OCI-LY3 (cell line): ENCODE measurements at regions not wholly inside any gene's neighbourhood (a gene's known extent, or its start where the extent isn't known, plus 50 kb on each side); places are given as distances from the start of the nearest gene placed in this dataset.

Experiments used
- H2AFZ ChIP-seq: fragments of 200-600, 300-600 bp; shearing (Covaris generic); 2 replicates; pipeline ENCODE4 v1.6.0; 2014; ENCODE audit warnings: antibody characterized with exemption, low read depth, low read length
- H3K27ac ChIP-seq: fragments of 200-600, 300-600 bp; sonication (generic); 2 replicates; pipeline ENCODE4 v1.5.1; 2014; ENCODE audit warnings: mild to moderate bottlenecking, low read length, moderate library complexity, mixed read lengths
- H3K27me3 ChIP-seq: fragments of 200-600, 300-600 bp; sonication (generic); 2 replicates; pipeline ENCODE4 v1.6.1; 2014; ENCODE audit warnings: low read depth, low read length, mixed read lengths
- H3K36me3 ChIP-seq: fragments of 200-600, 300-600 bp; sonication (generic); replicated peaks from 2 replicates; pipeline ENCODE3; 2014; ENCODE audit warnings: low read depth, low read length, mixed read lengths
- H3K4me1 ChIP-seq: fragments of 300-600, 200-600 bp; sonication (generic); 2 replicates; pipeline ENCODE4 v1.6.1; 2014; ENCODE audit warnings: low read length, mixed read lengths
- H3K4me2 ChIP-seq: fragments of 200-600, 300-600 bp; sonication (generic); 2 replicates; pipeline ENCODE4 v1.6.1; 2014; ENCODE audit warnings: low read length, mixed read lengths
- H3K4me3 ChIP-seq: fragments of 300-600, 200-600 bp; sonication (generic); 2 replicates; pipeline ENCODE4 v1.5.1; 2014; ENCODE audit warnings: antibody characterized with exemption, mild to moderate bottlenecking, low read length, moderate library complexity
- H3K79me2 ChIP-seq: fragments of 300-600, 200-600 bp; shearing (Covaris generic); 2 replicates; pipeline ENCODE4 v1.6.1; 2014; ENCODE audit warnings: mild to moderate bottlenecking, low read length, mixed read lengths
- H3K9ac ChIP-seq: fragments of 300-600, 200-600 bp; shearing (Covaris generic); 2 replicates; pipeline ENCODE4 v1.6.0; 2014; ENCODE audit warnings: mild to moderate bottlenecking, low read length, moderate library complexity
- H3K9me3 ChIP-seq: fragments of 200-600, 300-600 bp; shearing (Covaris generic); 2 replicates; pipeline ENCODE4 v1.6.1; 2014; ENCODE audit warnings: low read length, mixed read lengths; ENCODE audit not compliant: insufficient read depth
- H4K20me1 ChIP-seq: fragments of 200-600, 300-600 bp; sonication (generic); 2 replicates; pipeline ENCODE4 v1.6.1; 2016; ENCODE audit warnings: low read length, mixed read lengths; ENCODE audit not compliant: insufficient read depth
- EZH2phosphoT487 ChIP-seq: fragments of 200-600 bp; shearing (Covaris generic); IDR thresholded peaks from 2 replicates; pipeline ENCODE4 v1.6.1; 2018; ENCODE audit warnings: antibody characterized with exemption, mixed run types, low read depth
- TF ChIP-seq, protein P1 (sequence below): fragments of 200-600, 300-600 bp; sonication (generic); IDR thresholded peaks from 2 replicates; pipeline ENCODE4 v1.5.1; 2014; ENCODE audit warnings: antibody characterized with exemption, low read length, low read depth

DNA sequence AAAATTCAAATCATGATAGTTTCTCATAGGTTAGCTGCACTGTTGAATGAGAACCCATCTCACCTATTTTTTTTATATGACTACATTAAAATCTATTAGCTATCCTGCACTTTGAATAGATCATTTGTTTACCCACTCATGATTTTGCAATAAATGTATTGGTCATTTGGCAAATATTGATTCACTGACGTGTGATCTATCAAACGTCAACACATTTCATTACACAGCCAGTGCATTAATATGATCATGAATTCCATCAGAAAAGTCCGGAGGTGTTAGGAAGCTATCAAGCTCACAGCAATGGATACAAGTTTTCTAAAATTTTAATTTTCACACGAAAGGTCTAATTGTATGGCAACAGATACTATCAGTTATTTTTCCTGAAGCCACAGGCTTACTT is 128.2 kb upstream of the ID2 start:
- no peaks in the 10 kb centered on the region for H3K27me3 ChIP-seq
- H3K4me3 ChIP-seq: no peak overlapping the region
- peaks cover 26% of the 10 kb centered on the region for H3K79me2 ChIP-seq
- H2AFZ ChIP-seq: no peak overlapping the region
- H3K36me3 ChIP-seq: peaks cover 35% of the 10 kb centered on the region
- peaks cover 8% of the 10 kb centered on the region; the same call in 1 of the 2 replicates for H3K9me3 ChIP-seq
- no peaks in the 10 kb centered on the region for H4K20me1 ChIP-seq
- TF ChIP-seq, protein P1, sequence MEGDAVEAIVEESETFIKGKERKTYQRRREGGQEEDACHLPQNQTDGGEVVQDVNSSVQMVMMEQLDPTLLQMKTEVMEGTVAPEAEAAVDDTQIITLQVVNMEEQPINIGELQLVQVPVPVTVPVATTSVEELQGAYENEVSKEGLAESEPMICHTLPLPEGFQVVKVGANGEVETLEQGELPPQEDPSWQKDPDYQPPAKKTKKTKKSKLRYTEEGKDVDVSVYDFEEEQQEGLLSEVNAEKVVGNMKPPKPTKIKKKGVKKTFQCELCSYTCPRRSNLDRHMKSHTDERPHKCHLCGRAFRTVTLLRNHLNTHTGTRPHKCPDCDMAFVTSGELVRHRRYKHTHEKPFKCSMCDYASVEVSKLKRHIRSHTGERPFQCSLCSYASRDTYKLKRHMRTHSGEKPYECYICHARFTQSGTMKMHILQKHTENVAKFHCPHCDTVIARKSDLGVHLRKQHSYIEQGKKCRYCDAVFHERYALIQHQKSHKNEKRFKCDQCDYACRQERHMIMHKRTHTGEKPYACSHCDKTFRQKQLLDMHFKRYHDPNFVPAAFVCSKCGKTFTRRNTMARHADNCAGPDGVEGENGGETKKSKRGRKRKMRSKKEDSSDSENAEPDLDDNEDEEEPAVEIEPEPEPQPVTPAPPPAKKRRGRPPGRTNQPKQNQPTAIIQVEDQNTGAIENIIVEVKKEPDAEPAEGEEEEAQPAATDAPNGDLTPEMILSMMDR: no peak
- TF ChIP-seq EZH2phosphoT487: no peak
- peak overlapping the region; percentile 41 for H3K4me2 ChIP-seq
- peaks cover 52% of the 10 kb centered on the region for H3K4me1 ChIP-seq
- H3K27ac ChIP-seq: peak overlapping the region; percentile 98
- peak overlapping the region; percentile 90 for H3K9ac ChIP-seq

DNA sequence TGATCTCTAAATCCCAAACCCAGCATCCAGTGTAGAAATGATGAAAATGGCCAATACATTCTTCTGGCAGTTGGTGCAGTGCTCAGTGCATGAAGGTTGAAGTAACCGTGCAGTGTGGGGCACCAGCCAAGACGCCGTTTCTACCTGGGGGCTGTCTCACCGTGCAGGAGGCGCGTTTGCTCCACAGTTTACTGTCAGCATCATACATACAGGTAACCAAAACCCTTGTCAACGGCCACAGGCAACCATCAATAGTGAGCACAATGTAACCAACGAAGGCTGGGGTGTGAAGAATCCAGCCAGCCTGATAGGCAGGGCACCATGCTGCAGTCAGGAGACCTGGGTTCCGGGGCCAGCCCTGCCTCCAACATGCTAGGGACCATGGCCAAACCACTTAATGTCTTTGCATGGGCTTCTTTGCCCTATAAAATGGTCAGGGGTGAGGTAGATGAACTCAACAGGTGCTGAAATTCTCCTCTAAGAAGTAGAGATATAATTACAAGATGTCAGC is 127.5 kb upstream of the ID2 start:
- Histone ChIP-seq H3K9ac (no peak overlapping the region), H3K27me3 (no peaks in the 10 kb centered on the region), H3K4me2 (no peak overlapping the region), H3K9me3 (peaks cover 15% of the 10 kb centered on the region), H3K4me3 (no peak overlapping the region), H4K20me1 (no peaks in the 10 kb centered on the region), H3K36me3 (peaks cover 40% of the 10 kb centered on the region), H3K27ac (no peak overlapping the region), H3K4me1 (peaks cover 45% of the 10 kb centered on the region), H3K79me2 (peaks cover 20% of the 10 kb centered on the region), H2AFZ (no peak overlapping the region)
- no peak for TF ChIP-seq EZH2phosphoT487
- TF ChIP-seq, protein P1: no peak

DNA sequence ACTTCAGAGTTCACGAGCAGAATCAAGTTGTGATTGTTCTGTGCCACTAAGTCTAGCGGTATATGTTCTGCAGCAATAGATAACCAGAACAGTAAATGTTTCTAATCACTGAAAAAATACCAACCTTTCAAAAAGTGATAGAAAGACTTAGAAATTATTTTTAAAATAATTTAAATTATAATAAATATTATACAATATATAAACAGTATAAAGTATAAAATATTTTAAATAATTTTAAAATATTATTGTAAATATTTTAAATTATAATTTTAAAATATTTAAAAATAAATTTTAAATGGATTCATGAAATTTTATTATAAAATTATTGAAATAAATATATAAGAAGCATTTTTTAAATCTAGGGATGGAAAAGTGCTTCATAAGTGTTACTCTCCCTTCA is 126.3 kb upstream of the ID2 start:
- Histone ChIP-seq H3K36me3 (peaks cover 40% of the 10 kb centered on the region), H2AFZ (no peak overlapping the region), H3K79me2 (peaks cover 11% of the 10 kb centered on the region)

DNA sequence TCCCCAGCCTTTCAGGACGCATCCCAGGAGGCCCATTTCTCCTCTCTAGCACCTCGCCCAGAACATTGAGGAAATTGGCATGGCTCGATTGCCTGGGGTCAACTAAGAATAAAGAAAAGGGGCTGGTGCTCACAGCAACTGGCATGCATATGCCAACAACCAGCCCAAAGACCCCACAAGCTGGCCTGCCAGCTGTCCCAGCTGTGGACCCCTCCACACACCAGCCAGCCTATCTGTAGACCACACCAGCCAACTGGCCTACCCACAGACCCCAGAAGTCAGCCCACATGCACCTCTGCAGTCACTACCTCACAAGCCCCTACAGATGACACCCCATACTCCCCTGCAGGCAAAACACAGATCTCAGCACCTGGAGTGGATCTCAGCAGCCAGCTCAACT is 123.8 kb upstream of the ID2 start:
- H3K9ac ChIP-seq: no peak overlapping the region
- no peak overlapping the region for H2AFZ ChIP-seq
- no peak overlapping the region for H3K27ac ChIP-seq
- H3K79me2 ChIP-seq: no peaks in the 10 kb centered on the region; the same call in 1 of the 2 replicates
- no peak overlapping the region for H3K4me2 ChIP-seq
- peaks cover 55% of the 10 kb centered on the region for H3K36me3 ChIP-seq
- H3K4me1 ChIP-seq: peaks cover 11% of the 10 kb centered on the region
- no peaks in the 10 kb centered on the region for H4K20me1 ChIP-seq
- H3K27me3 ChIP-seq: no peaks in the 10 kb centered on the region
- no peak overlapping the region for H3K4me3 ChIP-seq
- peaks cover 22% of the 10 kb centered on the region for H3K9me3 ChIP-seq
- TF ChIP-seq EZH2phosphoT487: no peak
- TF ChIP-seq, protein P1: no peak

More for the DNA sequence above, 126.3 kb upstream of the ID2 start:
- TF ChIP-seq, protein P1: no peak
- TF ChIP-seq EZH2phosphoT487: no peak
- Histone ChIP-seq H3K9ac (no peak overlapping the region), H3K4me3 (no peak overlapping the region), H4K20me1 (no peaks in the 10 kb centered on the region), H3K4me2 (no peak overlapping the region), H3K4me1 (peaks cover 35% of the 10 kb centered on the region), H3K27me3 (no peaks in the 10 kb centered on the region), H3K27ac (no peak overlapping the region), H3K9me3 (peaks cover 16% of the 10 kb centered on the region)
